ENCODE measurements at regions not wholly inside any gene's neighbourhood (a gene's known extent, or its start where the extent isn't known, plus 50 kb on each side); places are given as distances from the start of the nearest gene placed in this dataset.

DNA sequence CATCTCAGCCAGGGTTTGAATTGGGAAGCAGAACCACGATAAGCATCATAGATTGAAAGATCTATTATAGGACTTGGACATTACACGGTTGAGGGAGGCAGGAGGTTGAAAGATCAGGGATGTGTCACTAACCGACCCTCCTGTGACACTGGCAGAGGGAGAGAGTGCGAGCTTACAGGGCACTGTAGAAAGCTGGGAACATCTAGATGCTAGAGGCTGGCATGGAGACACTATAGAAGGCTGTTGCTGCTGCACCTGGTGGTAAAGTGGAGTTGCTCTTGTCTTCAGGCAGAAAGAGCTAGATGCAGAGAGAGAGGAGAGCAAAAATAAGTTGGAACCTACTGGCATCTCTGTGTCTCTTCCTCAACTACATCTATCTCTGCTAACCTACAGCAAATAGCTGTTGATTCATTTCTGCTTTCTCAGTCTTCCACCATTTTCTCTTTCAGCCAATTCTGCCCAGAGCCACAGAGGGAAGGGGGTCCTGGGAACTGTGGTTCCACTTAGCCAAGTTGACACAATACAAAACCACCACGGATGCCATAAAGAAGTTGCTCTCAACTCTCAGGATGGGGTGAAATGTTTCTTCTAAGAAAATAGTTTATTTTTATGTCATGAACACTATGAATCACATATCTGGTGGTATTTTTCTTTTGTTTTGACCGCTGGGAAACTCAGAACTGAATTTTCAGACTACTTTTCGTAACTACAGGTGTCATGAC, 155.9 kb downstream of the ZNF281 start:
- TF ChIP-seq, protein P1, sequence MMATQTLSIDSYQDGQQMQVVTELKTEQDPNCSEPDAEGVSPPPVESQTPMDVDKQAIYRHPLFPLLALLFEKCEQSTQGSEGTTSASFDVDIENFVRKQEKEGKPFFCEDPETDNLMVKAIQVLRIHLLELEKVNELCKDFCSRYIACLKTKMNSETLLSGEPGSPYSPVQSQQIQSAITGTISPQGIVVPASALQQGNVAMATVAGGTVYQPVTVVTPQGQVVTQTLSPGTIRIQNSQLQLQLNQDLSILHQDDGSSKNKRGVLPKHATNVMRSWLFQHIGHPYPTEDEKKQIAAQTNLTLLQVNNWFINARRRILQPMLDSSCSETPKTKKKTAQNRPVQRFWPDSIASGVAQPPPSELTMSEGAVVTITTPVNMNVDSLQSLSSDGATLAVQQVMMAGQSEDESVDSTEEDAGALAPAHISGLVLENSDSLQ (IDR thresholded peaks at IDR 0.05), result no peak
- TF ChIP-seq HDGF (IDR thresholded peaks at IDR 0.05; ENCODE audit: borderline replicate concordance) (no peak), BHLHE40 (IDR thresholded peaks at IDR 0.05; ENCODE audit: borderline replicate concordance) (no peak), ZNF384 (IDR thresholded peaks at IDR 0.05) (no peak), SUZ12 (IDR thresholded peaks at IDR 0.05) (no peak)

Data from HEK293T (cell line).